Natural killer cell (primary cell): ENCODE measurements at regions not wholly inside any gene's neighbourhood (a gene's known extent, or its start where the extent isn't known, plus 50 kb on each side); places are given as distances from the start of the nearest gene placed in this dataset.

Experiments
- ATAC-seq, 3 donors: fragments of 150-1000 bp in 2 of 3; fragments of 200-7000 bp in 1 of 3; cut with Tn5 transposase; 1 replicate in 1 of 3; 2 replicates in 2 of 3; pipeline ENCODE4 v1.10.0; 2021; ENCODE audit warnings: mild to moderate bottlenecking in 2 of 3, moderate library complexity in 2 of 3
- DNase-seq, 2 donors: peaks; one replicate each; pipeline versions ENCODE4 v3.0.0 to v3.0.0-alpha.2; 2013 to 2021; ENCODE audit warnings: mixed read lengths in 1 of 2
- H3K27ac ChIP-seq: one replicate; pipeline ENCODE4 v1.5.1; 2013; ENCODE audit warnings: mild to moderate bottlenecking, low read length
- H3K27me3 ChIP-seq: one replicate; pipeline ENCODE4 v1.6.1; 2013; ENCODE audit warnings: low read length; ENCODE audit not compliant: control insufficient read depth, insufficient read depth
- H3K36me3 ChIP-seq: one replicate; pipeline ENCODE4 v1.6.1; 2013; ENCODE audit warnings: low read length; ENCODE audit not compliant: control insufficient read depth, insufficient read depth
- H3K4me1 ChIP-seq: one replicate; pipeline ENCODE4 v1.6.1; 2013; ENCODE audit warnings: low read length; ENCODE audit not compliant: control insufficient read depth, insufficient read depth
- H3K4me3 ChIP-seq: one replicate; pipeline ENCODE4 v1.5.1; 2013; ENCODE audit warnings: low read length
- H3K9me3 ChIP-seq: one replicate; pipeline ENCODE4 v1.6.1; 2013; ENCODE audit warnings: low read length; ENCODE audit not compliant: control insufficient read depth, insufficient read depth
- H3K27ac Mint-ChIP-seq, 2 donors: one replicate each; pipeline ENCODE4 v1.8.0; 2022; ENCODE audit warnings: mild to moderate bottlenecking in 2 of 2, mixed read lengths in 2 of 2, moderate library complexity in 1 of 2
- H3K27me3 Mint-ChIP-seq, 2 donors: one replicate each; pipeline ENCODE4 v1.8.0; 2022; ENCODE audit warnings: low read depth in 2 of 2, mixed read lengths in 2 of 2
- H3K36me3 Mint-ChIP-seq: one replicate; pipeline ENCODE4 v1.8.0; 2022; ENCODE audit warnings: mixed read lengths
- H3K4me1 Mint-ChIP-seq, 2 donors: one replicate each; pipeline ENCODE4 v1.8.0; 2022; ENCODE audit warnings: mixed read lengths in 2 of 2
- H3K4me3 Mint-ChIP-seq: one replicate; pipeline ENCODE4 v1.8.0; 2022; ENCODE audit warnings: mild to moderate bottlenecking, moderate library complexity, mixed read lengths
- H3K9me3 Mint-ChIP-seq, 2 donors: one replicate each; pipeline ENCODE4 v1.8.0; 2022; ENCODE audit warnings: mixed read lengths in 2 of 2
- WGBS: methylation state at CpG from one replicate; pipeline ENCODE4 v1.1.7; 2013; ENCODE audit warnings: missing lambda C conversion rate; ENCODE audit not compliant: insufficient coverage; 5-methylcytosine and 5-hydroxymethylcytosine counted together
- intact Hi-C: fragments of 100-400 bp; cut with micrococcal nuclease; formaldehyde crosslinking; loops from one replicate; pipeline ENCODE4 v1.14.2; 2022
- TF ChIP-seq, protein P1 (sequence below): fragments of 200-600 bp; IDR thresholded peaks from one replicate; pipeline ENCODE4 v1.8.0; 2022; ENCODE audit warnings: antibody characterized with exemption

DNA sequence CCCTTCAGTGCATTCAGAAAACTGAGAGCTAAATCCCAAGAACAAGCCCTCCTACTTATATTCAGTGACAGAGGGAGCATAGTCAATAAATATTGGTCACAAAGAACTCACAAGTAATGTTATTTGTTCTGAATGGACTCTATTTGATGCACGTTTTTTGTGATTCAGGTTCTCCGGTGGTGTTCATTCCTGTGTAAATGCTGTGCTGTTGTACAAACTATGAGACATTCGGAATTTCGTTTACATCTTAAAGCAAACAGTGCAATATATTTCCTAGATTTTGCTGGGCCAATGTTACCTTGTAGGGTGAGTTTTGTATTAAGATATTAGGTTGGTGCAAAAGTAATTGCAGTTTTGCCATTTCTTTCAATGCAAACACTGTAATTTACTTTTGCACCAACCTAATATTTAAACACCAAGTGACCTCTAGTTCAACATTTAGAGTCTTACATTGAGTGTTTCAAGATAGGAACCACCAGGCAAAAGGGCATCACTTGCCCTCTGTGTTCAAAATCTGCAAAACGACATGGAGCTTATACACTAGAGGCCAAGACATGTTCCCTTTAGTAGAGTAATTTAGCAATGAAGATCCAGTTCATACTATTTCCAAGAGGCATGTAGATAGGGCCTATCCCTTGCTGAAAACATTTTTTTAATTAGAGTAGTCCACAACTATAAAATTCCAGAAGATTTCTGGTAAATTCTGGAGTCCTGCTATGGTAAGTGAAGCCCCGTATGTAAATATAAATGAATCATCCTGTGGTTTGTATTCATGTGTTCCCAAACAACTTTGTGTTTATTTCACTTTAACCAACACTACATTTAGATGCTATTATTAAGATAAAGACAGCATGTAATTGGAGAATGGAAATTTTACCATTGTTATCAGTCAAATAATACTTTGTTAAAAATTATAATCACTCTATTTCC, 444.0 kb upstream of the PTGER4 start:
- H3K9me3 Mint-ChIP-seq, result peaks cover 0 to 2% of the 10 kb centered on the region in 2 donors
- no peaks in the 10 kb centered on the region for H3K9me3 ChIP-seq
- no peak overlapping the region for H3K4me3 ChIP-seq
- no peak overlapping the region for H3K27ac Mint-ChIP-seq
- no peak for ATAC-seq
- H3K36me3 ChIP-seq, result no peaks in the 10 kb centered on the region
- DNase-seq, result no peak
- intact Hi-C loops, result no loop called here
- 96% methylated on average over 5 of the region's 6 CpGs for WGBS
- no peaks in the 10 kb centered on the region for H3K4me1 Mint-ChIP-seq
- H3K27me3 Mint-ChIP-seq, result no peaks in the 10 kb centered on the region
- H3K27me3 ChIP-seq, result no peaks in the 10 kb centered on the region
- H3K4me1 ChIP-seq, result no peaks in the 10 kb centered on the region
- no peak overlapping the region for H3K4me3 Mint-ChIP-seq
- peaks cover 6% of the 10 kb centered on the region for H3K36me3 Mint-ChIP-seq
- TF ChIP-seq, protein P1, sequence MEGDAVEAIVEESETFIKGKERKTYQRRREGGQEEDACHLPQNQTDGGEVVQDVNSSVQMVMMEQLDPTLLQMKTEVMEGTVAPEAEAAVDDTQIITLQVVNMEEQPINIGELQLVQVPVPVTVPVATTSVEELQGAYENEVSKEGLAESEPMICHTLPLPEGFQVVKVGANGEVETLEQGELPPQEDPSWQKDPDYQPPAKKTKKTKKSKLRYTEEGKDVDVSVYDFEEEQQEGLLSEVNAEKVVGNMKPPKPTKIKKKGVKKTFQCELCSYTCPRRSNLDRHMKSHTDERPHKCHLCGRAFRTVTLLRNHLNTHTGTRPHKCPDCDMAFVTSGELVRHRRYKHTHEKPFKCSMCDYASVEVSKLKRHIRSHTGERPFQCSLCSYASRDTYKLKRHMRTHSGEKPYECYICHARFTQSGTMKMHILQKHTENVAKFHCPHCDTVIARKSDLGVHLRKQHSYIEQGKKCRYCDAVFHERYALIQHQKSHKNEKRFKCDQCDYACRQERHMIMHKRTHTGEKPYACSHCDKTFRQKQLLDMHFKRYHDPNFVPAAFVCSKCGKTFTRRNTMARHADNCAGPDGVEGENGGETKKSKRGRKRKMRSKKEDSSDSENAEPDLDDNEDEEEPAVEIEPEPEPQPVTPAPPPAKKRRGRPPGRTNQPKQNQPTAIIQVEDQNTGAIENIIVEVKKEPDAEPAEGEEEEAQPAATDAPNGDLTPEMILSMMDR, result no peak
- H3K27ac ChIP-seq, result no peak overlapping the region

- Histone ChIP-seq H3K27me3 (no peaks in the 10 kb centered on the region), H3K36me3 (no peaks in the 10 kb centered on the region), H3K4me3 (no peak overlapping the region), H3K4me1 (no peaks in the 10 kb centered on the region), H3K27ac (no peak overlapping the region), H3K9me3 (no peaks in the 10 kb centered on the region)
- no peak for ATAC-seq
- Mint-ChIP-seq H3K4me1 (no peaks in the 10 kb centered on the region), H3K27ac (no peak overlapping the region), H3K4me3 (no peak overlapping the region), H3K36me3 (no peaks in the 10 kb centered on the region), H3K9me3 (no peaks in the 10 kb centered on the region), H3K27me3 (peaks cover 2 to 8% of the 10 kb centered on the region in 2 donors)
- TF ChIP-seq, protein P1, result no peak
- no peak for DNase-seq
- intact Hi-C loops, result no loop called here
Measured at GRCh38 chr5:40233268-40233667, 446.4 kb upstream of the PTGER4 start.

GRCh38 chr5:40227931-40228330, 451.8 kb upstream of the PTGER4 start:
- DNase-seq (no peak), ATAC-seq (no peak)
- Mint-ChIP-seq H3K9me3 (no peaks in the 10 kb centered on the region), H3K36me3 (no peaks in the 10 kb centered on the region), H3K4me3 (no peak overlapping the region), H3K4me1 (peaks cover 7 to 9% of the 10 kb centered on the region in 2 donors), H3K27ac (no peak overlapping the region), H3K27me3 (peaks cover 8 to 13% of the 10 kb centered on the region in 2 donors)
- H3K4me1 ChIP-seq, result no peaks in the 10 kb centered on the region
- intact Hi-C loops, result no loop called here
- H3K9me3 ChIP-seq, result no peaks in the 10 kb centered on the region
- TF ChIP-seq, protein P1, result no peak
- WGBS, result 94% methylated on average over 2 of the region's 2 CpGs
- H3K4me3 ChIP-seq, result no peak overlapping the region
- no peaks in the 10 kb centered on the region for H3K36me3 ChIP-seq
- H3K27me3 ChIP-seq, result no peaks in the 10 kb centered on the region
- no peak overlapping the region for H3K27ac ChIP-seq

- no peaks in the 10 kb centered on the region for H3K27me3 ChIP-seq
- H3K4me1 Mint-ChIP-seq, result peaks cover 7 to 9% of the 10 kb centered on the region in 2 donors
- ATAC-seq (no peak), DNase-seq (no peak)
- H3K27ac Mint-ChIP-seq, result no peak overlapping the region
- TF ChIP-seq, protein P1, result no peak
- no peak overlapping the region for H3K27ac ChIP-seq
- intact Hi-C loops, result no loop called here
- no peaks in the 10 kb centered on the region for H3K4me1 ChIP-seq
- WGBS, result 81% methylated on average over 2 of the region's 2 CpGs
- H3K9me3 ChIP-seq, result no peaks in the 10 kb centered on the region
- peaks cover 8 to 13% of the 10 kb centered on the region in 2 donors for H3K27me3 Mint-ChIP-seq
- H3K9me3 Mint-ChIP-seq, result no peaks in the 10 kb centered on the region
- no peaks in the 10 kb centered on the region for H3K36me3 ChIP-seq
- no peak overlapping the region for H3K4me3 Mint-ChIP-seq
- H3K36me3 Mint-ChIP-seq, result no peaks in the 10 kb centered on the region
- no peak overlapping the region for H3K4me3 ChIP-seq
Measured at GRCh38 chr5:40227366-40227765, 452.3 kb upstream of the PTGER4 start.
